GM20431 (cell line): ENCODE measurements at regions not wholly inside any gene's neighbourhood (a gene's known extent, or its start where the extent isn't known, plus 50 kb on each side); places are given as distances from the start of the nearest gene placed in this dataset.

Experiments
- in situ Hi-C: fragments of 300-500 bp; cut with MseI, MboI; formaldehyde crosslinking; loops from one replicate; pipeline ENCODE4 v1.15.0; 2020; ENCODE audit warnings: low sequenced_read_pairs; ENCODE audit not compliant: unreplicated experiment

- in situ Hi-C loops, result no loop called here
These were observed 104.5 kb downstream of the RBFOX3 start for GRCh38 chr17:79506150-79506870.

- in situ Hi-C loops, result no loop called here
These were observed 105.7 kb downstream of the RBFOX3 start for GRCh38 chr17:79505199-79505598.

GRCh38 chr17:79504181-79504605 is 106.7 kb downstream of the RBFOX3 start:
- in situ Hi-C loops, result no loop called here

GRCh38 chr17:79503126-79503839 is 107.6 kb downstream of the RBFOX3 start:
- in situ Hi-C loops, result no loop called here

GRCh38 chr17:79501910-79502309 is 108.9 kb downstream of the RBFOX3 start:
- in situ Hi-C loops, result no loop called here

GRCh38 chr17:79500745-79501618 is 109.9 kb downstream of the RBFOX3 start:
- in situ Hi-C loops, result no loop called here

GRCh38 chr17:79498854-79499253 is 112.0 kb downstream of the RBFOX3 start:
- in situ Hi-C loops, result no loop called here

GRCh38 chr17:79497777-79498348 is 113.0 kb downstream of the RBFOX3 start:
- in situ Hi-C loops, result no loop called here

- in situ Hi-C loops, result no loop called here
These were observed 114.3 kb downstream of the RBFOX3 start for GRCh38 chr17:79496422-79497005.

GRCh38 chr17:79495665-79496064 is 115.2 kb downstream of the RBFOX3 start:
- in situ Hi-C loops, result no loop called here

- in situ Hi-C loops, result no loop called here
These were observed 119.8 kb downstream of the RBFOX3 start for GRCh38 chr17:79491006-79491405.

GRCh38 chr17:79490530-79490929 is 120.3 kb downstream of the RBFOX3 start:
- in situ Hi-C loops, result no loop called here

- in situ Hi-C loops, result no loop called here
These were observed 123.7 kb downstream of the RBFOX3 start for GRCh38 chr17:79487149-79487548.

- in situ Hi-C loops, result no loop called here
These were observed 124.9 kb downstream of the RBFOX3 start for GRCh38 chr17:79485991-79486390.

GRCh38 chr17:79485419-79485985 is 125.3 kb downstream of the RBFOX3 start:
- in situ Hi-C loops, result no loop called here

GRCh38 chr17:79484600-79485418 is 126.0 kb downstream of the RBFOX3 start:
- in situ Hi-C loops, result no loop called here

- in situ Hi-C loops, result no loop called here
These were observed 127.0 kb downstream of the RBFOX3 start for GRCh38 chr17:79483842-79484241.

- in situ Hi-C loops, result no loop called here
These were observed 127.9 kb downstream of the RBFOX3 start for GRCh38 chr17:79482727-79483521.
